ENCODE measurements at regions not wholly inside any gene's neighbourhood (a gene's known extent, or its start where the extent isn't known, plus 50 kb on each side); places are given as distances from the start of the nearest gene placed in this dataset.

GRCh38 chr16:13307851-13308250 lies 406.5 kb downstream of the SHISA9 start:
- TF ChIP-seq ZFX (CRISPR knock-in tag; IDR thresholded peaks at IDR 0.05) (no peak), EZH2 (IDR thresholded peaks at IDR 0.05; ENCODE audit: borderline replicate concordance, low read depth, low read length) (no peak), PPARD (CRISPR knock-in tag; IDR thresholded peaks at IDR 0.05) (no peak), ZNF518B (CRISPR knock-in tag; IDR thresholded peaks at IDR 0.05) (no peak)
